HCT116 (cell line): ENCODE measurements at regions not wholly inside any gene's neighbourhood (a gene's known extent, or its start where the extent isn't known, plus 50 kb on each side); places are given as distances from the start of the nearest gene placed in this dataset.

Experiments
- EGR1 ChIP-seq: IDR thresholded peaks from 2 replicates; pipeline ENCODE4 v1.6.1; 2012; ENCODE audit warnings: low read depth
- ELF1 ChIP-seq: IDR thresholded peaks from 2 replicates; pipeline ENCODE4 v1.6.1; 2012; ENCODE audit warnings: low read depth, borderline replicate concordance
- EZH2 ChIP-seq: fragments of 200-600 bp; sonication (generic); IDR thresholded peaks from 2 replicates; pipeline ENCODE4 v1.6.1; 2017; ENCODE audit warnings: antibody characterized with exemption, mixed run types
- EZH2phosphoT487 ChIP-seq: fragments of 200-600 bp; IDR thresholded peaks from 2 replicates; pipeline ENCODE4 v1.6.1; 2018; ENCODE audit warnings: antibody characterized with exemption, borderline replicate concordance
- JUND ChIP-seq: IDR thresholded peaks from 2 replicates; pipeline ENCODE4 v1.6.1; 2012
- POLR2A ChIP-seq: IDR thresholded peaks from 2 replicates; pipeline ENCODE4 v1.7.0; 2011; ENCODE audit warnings: borderline replicate concordance; ENCODE audit not compliant: insufficient read depth, insufficient read length; ENCODE audit errors: extremely low read depth
- RAD21 ChIP-seq: IDR thresholded peaks from 2 replicates; pipeline ENCODE4 v1.6.1; 2012; ENCODE audit warnings: low read depth, mild to moderate bottlenecking
- ZFX ChIP-seq: fragments of 450-650 bp; IDR thresholded peaks from 2 replicates; pipeline ENCODE4 v1.6.1; 2017
- ZNF274 ChIP-seq: fragments of 200-500 bp; sonication (Bioruptor generic); IDR thresholded peaks from 2 replicates; pipeline ENCODE4 v1.6.1; 2014; ENCODE audit warnings: mild to moderate bottlenecking, low read depth, low read length, inconsistent platforms

GRCh38 chr4:24303926-24304325 is 280.4 kb downstream of the DHX15 start:
- no peak for TF ChIP-seq POLR2A
- no peak for TF ChIP-seq ZNF274
- no peak for TF ChIP-seq EGR1
- no peak for TF ChIP-seq JUND
- no peak for TF ChIP-seq ELF1
- no peak for TF ChIP-seq EZH2phosphoT487
- no peak for TF ChIP-seq RAD21
- no peak for TF ChIP-seq ZFX
- no peak for TF ChIP-seq EZH2
